WTC11 (cell line): ENCODE measurements at regions not wholly inside any gene's neighbourhood (a gene's known extent, or its start where the extent isn't known, plus 50 kb on each side); places are given as distances from the start of the nearest gene placed in this dataset.

ENCODE experiments used
- ATAC-seq: fragments of 200-7000 bp; cut with Tn5 transposase; 2 replicates; pipeline ENCODE4 v1.10.0; 2021; ENCODE audit warnings: mild to moderate bottlenecking, moderate library complexity
- CTCF ChIA-PET: fragments of 300-600 bp; sonication (Branson Sonifier 250); formaldehyde crosslinking; loops from one replicate; lab custom pipeline; 2021; ENCODE audit warnings: antibody characterized with exemption; lab: Charles Lee
- POLR2A ChIA-PET: fragments of 350-600 bp; sonication (Branson Sonifier 250); formaldehyde crosslinking; loops from one replicate; lab custom pipeline; 2021; ENCODE audit warnings: antibody characterized with exemption; lab: Charles Lee
- DNase-seq: peaks from one replicate; pipeline ENCODE4 v3.0.0; 2021; ENCODE audit warnings: low spot score
- H3K27ac Mint-ChIP-seq: 2 replicates; pipeline ENCODE4 v1.8.0; 2021; ENCODE audit warnings: mixed read lengths
- H3K27me3 Mint-ChIP-seq: 2 replicates; pipeline ENCODE4 v1.8.0; 2021; ENCODE audit warnings: low read depth, mild to moderate bottlenecking, moderate library complexity, mixed read lengths
- H3K36me3 Mint-ChIP-seq: 2 replicates; pipeline ENCODE4 v1.8.0; 2021; ENCODE audit warnings: mixed read lengths
- H3K4me1 Mint-ChIP-seq: 2 replicates; pipeline ENCODE4 v1.8.0; 2022; ENCODE audit warnings: mixed read lengths
- H3K4me3 Mint-ChIP-seq: 2 replicates; pipeline ENCODE4 v1.8.0; 2021; ENCODE audit warnings: mild to moderate bottlenecking, moderate library complexity, mixed read lengths
- H3K9me3 Mint-ChIP-seq: 2 replicates; pipeline ENCODE4 v1.8.0; 2021; ENCODE audit warnings: mixed read lengths
- EMX1 ChIP-seq: fragments of 250-450 bp; sonication (Bioruptor Pico); IDR thresholded peaks from 2 replicates; pipeline ENCODE4 v1.8.0; 2021; ENCODE audit warnings: mild to moderate bottlenecking
- FOXJ3 ChIP-seq: sonication (generic); formaldehyde crosslinking; IDR thresholded peaks from 2 replicates; pipeline ENCODE4 v1.9.0; 2021; ENCODE audit warnings: missing genetic modification reagents, mild to moderate bottlenecking, borderline replicate concordance
- FOXP1 ChIP-seq: sonication (generic); formaldehyde crosslinking; IDR thresholded peaks from 2 replicates; pipeline ENCODE4 v1.8.0; 2022; ENCODE audit warnings: missing genetic modification reagents, mild to moderate bottlenecking, moderate library complexity, borderline replicate concordance
- GABPB1 ChIP-seq: sonication (generic); formaldehyde crosslinking; IDR thresholded peaks from 2 replicates; pipeline ENCODE4 v1.8.1; 2023; ENCODE audit warnings: mild to moderate bottlenecking, missing genetic modification reagents
- HMGA2 ChIP-seq: fragments of 250-450 bp; sonication (Bioruptor Pico); IDR thresholded peaks from 2 replicates; pipeline ENCODE4 v1.4.0; 2021; ENCODE audit warnings: mild to moderate bottlenecking, moderate library complexity
- KAT7 ChIP-seq: sonication (generic); formaldehyde crosslinking; IDR thresholded peaks from 2 replicates; pipeline ENCODE4 v1.8.1; 2023; ENCODE audit warnings: missing genetic modification reagents, mild to moderate bottlenecking, borderline replicate concordance
- MXD4 ChIP-seq: fragments of 250-450 bp; sonication (Bioruptor Pico); IDR thresholded peaks from 2 replicates; pipeline ENCODE4 v1.8.0; 2021; ENCODE audit warnings: mild to moderate bottlenecking, moderate library complexity, borderline replicate concordance
- OVOL2 ChIP-seq: fragments of 250-450 bp; sonication (Bioruptor Pico); IDR thresholded peaks from 2 replicates; pipeline ENCODE4 v1.9.0; 2021; ENCODE audit warnings: mild to moderate bottlenecking, borderline replicate concordance
- PRRX2 ChIP-seq: fragments of 250-450 bp; sonication (Bioruptor Pico); IDR thresholded peaks from 2 replicates; pipeline ENCODE4 v1.8.0; 2021; ENCODE audit warnings: mild to moderate bottlenecking
- RELA ChIP-seq: sonication (generic); formaldehyde crosslinking; IDR thresholded peaks from 2 replicates; pipeline ENCODE4 v1.8.1; 2022; ENCODE audit warnings: missing genetic modification reagents, mild to moderate bottlenecking, borderline replicate concordance
- SOX15 ChIP-seq: fragments of 250-450 bp; sonication (Bioruptor Pico); IDR thresholded peaks from 2 replicates; pipeline ENCODE4 v1.9.0; 2021; ENCODE audit warnings: mild to moderate bottlenecking
- TP53 ChIP-seq: sonication (generic); formaldehyde crosslinking; IDR thresholded peaks from 2 replicates; pipeline ENCODE4 v1.8.1; 2023; ENCODE audit warnings: mild to moderate bottlenecking, missing genetic modification reagents
- ZNF121 ChIP-seq: sonication (generic); formaldehyde crosslinking; IDR thresholded peaks from 2 replicates; pipeline ENCODE4 v1.8.0; 2023; ENCODE audit warnings: missing genetic modification reagents
- ZNF232 ChIP-seq: sonication (generic); formaldehyde crosslinking; IDR thresholded peaks from 2 replicates; pipeline ENCODE4 v1.8.0; 2022; ENCODE audit warnings: mild to moderate bottlenecking, missing genetic modification reagents
- ZNF416 ChIP-seq: fragments of 250-450 bp; sonication (Bioruptor Pico); IDR thresholded peaks from 2 replicates; pipeline ENCODE4 v1.9.0; 2021; ENCODE audit warnings: mild to moderate bottlenecking, inconsistent platforms
- ZNF423 ChIP-seq: fragments of 250-450 bp; sonication (Bioruptor Pico); IDR thresholded peaks from 2 replicates; pipeline ENCODE4 v2.1.2; 2022; ENCODE audit warnings: mild to moderate bottlenecking, moderate library complexity
- TF ChIP-seq, protein P1 (sequence below): fragments of 250-450 bp; sonication (Bioruptor Pico); conservative IDR thresholded peaks from 2 replicates; pipeline ENCODE4 v1.9.0; 2021; ENCODE audit warnings: mild to moderate bottlenecking
- TF ChIP-seq, protein P2 (sequence below): sonication (generic); formaldehyde crosslinking; IDR thresholded peaks from 2 replicates; pipeline ENCODE4 v1.8.1; 2023; ENCODE audit warnings: mild to moderate bottlenecking, missing genetic modification reagents
- TF ChIP-seq, protein P3 (sequence below): sonication (generic); formaldehyde crosslinking; IDR thresholded peaks from 2 replicates; pipeline ENCODE4 v1.8.0; 2022; ENCODE audit warnings: mild to moderate bottlenecking, missing genetic modification reagents
- TF ChIP-seq, protein P4 (sequence below): sonication (generic); formaldehyde crosslinking; IDR thresholded peaks from 2 replicates; pipeline ENCODE4 v1.8.1; 2022; ENCODE audit warnings: low read depth, missing genetic modification reagents, borderline replicate concordance
- TF ChIP-seq, protein P5 (sequence below): sonication (generic); formaldehyde crosslinking; IDR thresholded peaks from 2 replicates; pipeline ENCODE4 v1.8.1; 2023; ENCODE audit warnings: mild to moderate bottlenecking, missing genetic modification reagents, borderline replicate concordance
- TF ChIP-seq, protein P6 (sequence below): sonication (generic); formaldehyde crosslinking; IDR thresholded peaks from 2 replicates; pipeline ENCODE4 v1.8.0; 2023; ENCODE audit warnings: missing genetic modification reagents

DNA sequence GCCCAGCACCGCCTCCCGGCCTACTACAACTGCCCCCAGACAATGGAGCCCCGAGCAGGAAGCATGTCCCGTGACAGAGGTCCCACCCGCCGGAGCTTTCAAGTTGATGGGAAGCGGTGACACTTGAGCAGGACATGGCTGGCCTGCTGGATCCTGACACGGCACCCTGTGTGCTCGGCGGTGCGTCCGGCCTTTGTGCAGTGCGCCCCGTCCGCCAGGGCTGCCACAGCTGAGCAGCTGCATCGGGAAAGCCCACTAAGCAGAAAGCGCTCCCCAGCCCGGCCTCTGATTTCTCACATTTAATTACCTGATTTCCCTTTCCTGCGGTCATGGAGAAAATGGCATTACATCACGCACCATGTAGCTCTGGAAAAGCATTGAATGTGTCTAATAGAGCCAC, 611.9 kb downstream of the IRX1 start (continued):
- TF ChIP-seq, protein P1, sequence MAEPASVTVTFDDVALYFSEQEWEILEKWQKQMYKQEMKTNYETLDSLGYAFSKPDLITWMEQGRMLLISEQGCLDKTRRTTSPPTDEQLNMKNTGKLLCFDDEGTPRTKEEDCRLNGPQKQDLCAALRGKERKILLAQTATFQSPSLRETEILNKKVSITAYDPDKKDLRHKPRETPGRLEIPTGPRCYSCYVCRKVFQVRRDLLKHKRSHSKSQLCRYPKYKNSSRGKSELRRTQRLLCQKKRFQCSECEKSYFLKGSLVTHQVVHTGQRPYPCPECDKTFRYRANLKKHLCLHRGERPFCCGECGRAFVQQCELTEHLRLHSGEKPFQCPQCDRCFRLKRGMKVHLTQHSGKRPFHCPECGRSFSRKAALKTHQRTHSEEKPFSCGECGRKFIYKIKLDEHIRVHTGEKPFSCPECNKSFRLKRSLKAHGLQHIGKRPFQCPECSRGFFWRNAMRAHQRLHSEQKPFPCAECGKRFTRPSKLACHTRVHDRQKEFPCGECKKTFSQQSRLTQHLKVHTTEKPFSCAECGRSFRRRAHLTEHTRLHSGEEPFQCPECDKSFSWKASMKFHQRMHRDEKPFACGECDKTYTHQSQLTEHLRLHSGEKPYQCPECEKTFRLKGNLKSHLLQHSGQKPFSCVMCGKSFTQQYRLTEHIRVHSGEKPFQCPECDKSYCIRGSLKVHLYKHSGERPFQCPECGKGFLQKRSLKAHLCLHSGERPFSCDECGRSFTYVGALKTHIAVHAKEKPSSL (CRISPR knock-in tag), result no peak
- TF ChIP-seq OVOL2 (CRISPR knock-in tag) (no peak), ZNF423 (CRISPR knock-in tag) (no peak), RELA (CRISPR knock-in tag) (no peak)

DNA sequence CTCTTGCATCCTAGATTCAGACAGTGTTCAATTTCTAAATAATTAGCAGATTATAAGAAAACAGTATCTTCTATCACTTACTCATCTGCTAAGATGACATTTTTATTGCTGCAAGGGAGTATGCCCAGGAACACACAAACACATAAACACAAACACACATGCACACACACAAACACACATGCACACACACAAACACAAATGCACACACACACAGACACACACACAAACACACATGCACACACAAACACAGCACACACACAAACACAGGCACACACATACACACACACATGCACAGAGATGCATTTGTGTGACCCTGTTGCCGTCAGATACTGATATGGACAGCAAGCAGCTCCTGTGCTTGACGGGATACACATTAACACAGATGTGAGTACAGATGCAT, 612.9 kb downstream of the IRX1 start:
- no peak overlapping the region for H3K4me3 Mint-ChIP-seq
- no peaks in the 10 kb centered on the region for H3K36me3 Mint-ChIP-seq
- H3K9me3 Mint-ChIP-seq, result peaks cover 9% of the 10 kb centered on the region
- ATAC-seq, result no peak
- TF ChIP-seq, protein P2, sequence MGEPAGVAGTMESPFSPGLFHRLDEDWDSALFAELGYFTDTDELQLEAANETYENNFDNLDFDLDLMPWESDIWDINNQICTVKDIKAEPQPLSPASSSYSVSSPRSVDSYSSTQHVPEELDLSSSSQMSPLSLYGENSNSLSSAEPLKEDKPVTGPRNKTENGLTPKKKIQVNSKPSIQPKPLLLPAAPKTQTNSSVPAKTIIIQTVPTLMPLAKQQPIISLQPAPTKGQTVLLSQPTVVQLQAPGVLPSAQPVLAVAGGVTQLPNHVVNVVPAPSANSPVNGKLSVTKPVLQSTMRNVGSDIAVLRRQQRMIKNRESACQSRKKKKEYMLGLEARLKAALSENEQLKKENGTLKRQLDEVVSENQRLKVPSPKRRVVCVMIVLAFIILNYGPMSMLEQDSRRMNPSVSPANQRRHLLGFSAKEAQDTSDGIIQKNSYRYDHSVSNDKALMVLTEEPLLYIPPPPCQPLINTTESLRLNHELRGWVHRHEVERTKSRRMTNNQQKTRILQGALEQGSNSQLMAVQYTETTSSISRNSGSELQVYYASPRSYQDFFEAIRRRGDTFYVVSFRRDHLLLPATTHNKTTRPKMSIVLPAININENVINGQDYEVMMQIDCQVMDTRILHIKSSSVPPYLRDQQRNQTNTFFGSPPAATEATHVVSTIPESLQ (CRISPR knock-in tag), result no peak
- TF ChIP-seq GABPB1 (CRISPR knock-in tag), result no peak
- no peak for TF ChIP-seq ZNF232 (CRISPR knock-in tag)
- no peak for TF ChIP-seq EMX1
- no peak for TF ChIP-seq PRRX2 (CRISPR knock-in tag)
- TF ChIP-seq TP53 (CRISPR knock-in tag), result no peak
- TF ChIP-seq FOXP1, result no peak
- TF ChIP-seq MXD4 (CRISPR knock-in tag), result no peak
- TF ChIP-seq, protein P3, sequence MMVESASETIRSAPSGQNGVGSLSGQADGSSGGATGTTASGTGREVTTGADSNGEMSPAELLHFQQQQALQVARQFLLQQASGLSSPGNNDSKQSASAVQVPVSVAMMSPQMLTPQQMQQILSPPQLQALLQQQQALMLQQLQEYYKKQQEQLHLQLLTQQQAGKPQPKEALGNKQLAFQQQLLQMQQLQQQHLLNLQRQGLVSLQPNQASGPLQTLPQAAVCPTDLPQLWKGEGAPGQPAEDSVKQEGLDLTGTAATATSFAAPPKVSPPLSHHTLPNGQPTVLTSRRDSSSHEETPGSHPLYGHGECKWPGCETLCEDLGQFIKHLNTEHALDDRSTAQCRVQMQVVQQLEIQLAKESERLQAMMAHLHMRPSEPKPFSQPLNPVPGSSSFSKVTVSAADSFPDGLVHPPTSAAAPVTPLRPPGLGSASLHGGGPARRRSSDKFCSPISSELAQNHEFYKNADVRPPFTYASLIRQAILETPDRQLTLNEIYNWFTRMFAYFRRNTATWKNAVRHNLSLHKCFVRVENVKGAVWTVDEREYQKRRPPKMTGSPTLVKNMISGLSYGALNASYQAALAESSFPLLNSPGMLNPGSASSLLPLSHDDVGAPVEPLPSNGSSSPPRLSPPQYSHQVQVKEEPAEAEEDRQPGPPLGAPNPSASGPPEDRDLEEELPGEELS (CRISPR knock-in tag), result no peak
- TF ChIP-seq, protein P4, sequence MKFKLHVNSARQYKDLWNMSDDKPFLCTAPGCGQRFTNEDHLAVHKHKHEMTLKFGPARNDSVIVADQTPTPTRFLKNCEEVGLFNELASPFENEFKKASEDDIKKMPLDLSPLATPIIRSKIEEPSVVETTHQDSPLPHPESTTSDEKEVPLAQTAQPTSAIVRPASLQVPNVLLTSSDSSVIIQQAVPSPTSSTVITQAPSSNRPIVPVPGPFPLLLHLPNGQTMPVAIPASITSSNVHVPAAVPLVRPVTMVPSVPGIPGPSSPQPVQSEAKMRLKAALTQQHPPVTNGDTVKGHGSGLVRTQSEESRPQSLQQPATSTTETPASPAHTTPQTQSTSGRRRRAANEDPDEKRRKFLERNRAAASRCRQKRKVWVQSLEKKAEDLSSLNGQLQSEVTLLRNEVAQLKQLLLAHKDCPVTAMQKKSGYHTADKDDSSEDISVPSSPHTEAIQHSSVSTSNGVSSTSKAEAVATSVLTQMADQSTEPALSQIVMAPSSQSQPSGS (CRISPR knock-in tag), result no peak
- TF ChIP-seq KAT7 (CRISPR knock-in tag), result no peak
- no peak for TF ChIP-seq SOX15 (CRISPR knock-in tag)
- TF ChIP-seq, protein P5, sequence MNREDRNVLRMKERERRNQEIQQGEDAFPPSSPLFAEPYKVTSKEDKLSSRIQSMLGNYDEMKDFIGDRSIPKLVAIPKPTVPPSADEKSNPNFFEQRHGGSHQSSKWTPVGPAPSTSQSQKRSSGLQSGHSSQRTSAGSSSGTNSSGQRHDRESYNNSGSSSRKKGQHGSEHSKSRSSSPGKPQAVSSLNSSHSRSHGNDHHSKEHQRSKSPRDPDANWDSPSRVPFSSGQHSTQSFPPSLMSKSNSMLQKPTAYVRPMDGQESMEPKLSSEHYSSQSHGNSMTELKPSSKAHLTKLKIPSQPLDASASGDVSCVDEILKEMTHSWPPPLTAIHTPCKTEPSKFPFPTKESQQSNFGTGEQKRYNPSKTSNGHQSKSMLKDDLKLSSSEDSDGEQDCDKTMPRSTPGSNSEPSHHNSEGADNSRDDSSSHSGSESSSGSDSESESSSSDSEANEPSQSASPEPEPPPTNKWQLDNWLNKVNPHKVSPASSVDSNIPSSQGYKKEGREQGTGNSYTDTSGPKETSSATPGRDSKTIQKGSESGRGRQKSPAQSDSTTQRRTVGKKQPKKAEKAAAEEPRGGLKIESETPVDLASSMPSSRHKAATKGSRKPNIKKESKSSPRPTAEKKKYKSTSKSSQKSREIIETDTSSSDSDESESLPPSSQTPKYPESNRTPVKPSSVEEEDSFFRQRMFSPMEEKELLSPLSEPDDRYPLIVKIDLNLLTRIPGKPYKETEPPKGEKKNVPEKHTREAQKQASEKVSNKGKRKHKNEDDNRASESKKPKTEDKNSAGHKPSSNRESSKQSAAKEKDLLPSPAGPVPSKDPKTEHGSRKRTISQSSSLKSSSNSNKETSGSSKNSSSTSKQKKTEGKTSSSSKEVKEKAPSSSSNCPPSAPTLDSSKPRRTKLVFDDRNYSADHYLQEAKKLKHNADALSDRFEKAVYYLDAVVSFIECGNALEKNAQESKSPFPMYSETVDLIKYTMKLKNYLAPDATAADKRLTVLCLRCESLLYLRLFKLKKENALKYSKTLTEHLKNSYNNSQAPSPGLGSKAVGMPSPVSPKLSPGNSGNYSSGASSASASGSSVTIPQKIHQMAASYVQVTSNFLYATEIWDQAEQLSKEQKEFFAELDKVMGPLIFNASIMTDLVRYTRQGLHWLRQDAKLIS, result no peak
- TF ChIP-seq HMGA2 (CRISPR knock-in tag), result no peak
- TF ChIP-seq FOXJ3, result no peak
- TF ChIP-seq, protein P6, sequence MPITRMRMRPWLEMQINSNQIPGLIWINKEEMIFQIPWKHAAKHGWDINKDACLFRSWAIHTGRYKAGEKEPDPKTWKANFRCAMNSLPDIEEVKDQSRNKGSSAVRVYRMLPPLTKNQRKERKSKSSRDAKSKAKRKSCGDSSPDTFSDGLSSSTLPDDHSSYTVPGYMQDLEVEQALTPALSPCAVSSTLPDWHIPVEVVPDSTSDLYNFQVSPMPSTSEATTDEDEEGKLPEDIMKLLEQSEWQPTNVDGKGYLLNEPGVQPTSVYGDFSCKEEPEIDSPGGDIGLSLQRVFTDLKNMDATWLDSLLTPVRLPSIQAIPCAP (CRISPR knock-in tag), result no peak
- no peak for TF ChIP-seq ZNF121 (CRISPR knock-in tag)
- no peak for TF ChIP-seq ZNF416 (CRISPR knock-in tag)
- TF ChIP-seq, all 79 proteins: peak for 0
- ChIA-PET CTCF (no interaction called here), POLR2A (no interaction called here)
- DNase-seq, result no peak
- no peak overlapping the region for H3K27ac Mint-ChIP-seq
- H3K27me3 Mint-ChIP-seq, result peaks cover 51% of the 10 kb centered on the region
- H3K4me1 Mint-ChIP-seq, result peaks cover 58% of the 10 kb centered on the region
